ENCODE measurements at regions not wholly inside any gene's neighbourhood (a gene's known extent, or its start where the extent isn't known, plus 50 kb on each side); places are given as distances from the start of the nearest gene placed in this dataset.

DNA sequence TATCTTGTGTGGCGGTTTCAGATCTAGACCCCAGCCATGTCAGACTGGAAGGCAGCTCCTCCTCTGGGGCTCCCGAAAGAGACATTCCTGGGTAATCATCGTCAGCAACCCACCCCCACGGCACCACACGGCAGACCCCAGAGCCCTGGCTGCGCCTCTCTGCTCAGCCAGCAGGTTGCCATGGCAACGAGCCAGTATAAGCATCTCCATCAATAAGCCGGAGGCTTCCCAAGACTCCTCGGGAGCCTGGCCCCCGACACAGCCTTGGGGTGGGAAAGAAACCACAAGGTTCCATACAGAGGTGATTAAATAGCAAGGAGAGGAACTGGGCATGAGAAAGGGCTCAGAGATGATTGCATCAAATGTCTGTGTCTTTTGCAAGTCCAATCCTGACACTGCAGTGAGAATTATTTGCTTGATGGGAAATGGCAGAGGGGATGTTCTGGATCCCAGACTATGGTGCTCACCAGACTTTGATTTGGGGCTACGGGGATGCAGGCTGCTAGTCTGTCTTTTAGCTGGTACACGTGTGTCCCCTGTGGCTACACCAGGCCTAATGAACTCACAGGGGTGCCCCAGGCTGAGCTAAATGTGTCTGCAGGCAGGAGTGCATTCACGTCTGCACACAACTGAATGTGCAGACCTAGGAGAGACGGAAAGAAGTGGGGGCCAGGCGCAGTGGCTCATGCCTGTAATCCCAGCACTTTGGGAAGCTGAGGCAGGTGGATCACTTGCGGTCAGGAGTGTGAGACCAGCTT lies 320.5 kb upstream of the TNRC6C start:
- DNase-seq, result no peak

DNA sequence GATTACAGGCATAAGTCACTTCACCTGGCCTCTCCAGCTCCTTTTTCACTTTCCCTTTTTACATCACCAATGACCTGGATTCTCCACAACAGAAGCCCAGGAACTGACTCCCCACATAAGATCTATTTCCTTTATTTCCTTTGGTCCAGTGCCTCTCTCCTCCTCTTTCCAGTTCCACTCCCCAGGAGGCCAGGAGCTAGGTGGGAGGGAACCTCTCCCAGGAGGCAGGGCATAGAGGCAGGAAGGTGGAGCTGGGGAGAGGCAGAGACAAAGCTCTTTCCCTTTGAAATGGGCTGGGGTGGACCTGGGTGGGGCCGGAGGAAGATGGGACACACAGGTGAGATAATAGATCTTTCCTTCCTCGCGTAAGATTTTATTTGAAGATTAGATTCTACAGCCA lies 318.3 kb upstream of the TNRC6C start:
- no peak for DNase-seq

DNA sequence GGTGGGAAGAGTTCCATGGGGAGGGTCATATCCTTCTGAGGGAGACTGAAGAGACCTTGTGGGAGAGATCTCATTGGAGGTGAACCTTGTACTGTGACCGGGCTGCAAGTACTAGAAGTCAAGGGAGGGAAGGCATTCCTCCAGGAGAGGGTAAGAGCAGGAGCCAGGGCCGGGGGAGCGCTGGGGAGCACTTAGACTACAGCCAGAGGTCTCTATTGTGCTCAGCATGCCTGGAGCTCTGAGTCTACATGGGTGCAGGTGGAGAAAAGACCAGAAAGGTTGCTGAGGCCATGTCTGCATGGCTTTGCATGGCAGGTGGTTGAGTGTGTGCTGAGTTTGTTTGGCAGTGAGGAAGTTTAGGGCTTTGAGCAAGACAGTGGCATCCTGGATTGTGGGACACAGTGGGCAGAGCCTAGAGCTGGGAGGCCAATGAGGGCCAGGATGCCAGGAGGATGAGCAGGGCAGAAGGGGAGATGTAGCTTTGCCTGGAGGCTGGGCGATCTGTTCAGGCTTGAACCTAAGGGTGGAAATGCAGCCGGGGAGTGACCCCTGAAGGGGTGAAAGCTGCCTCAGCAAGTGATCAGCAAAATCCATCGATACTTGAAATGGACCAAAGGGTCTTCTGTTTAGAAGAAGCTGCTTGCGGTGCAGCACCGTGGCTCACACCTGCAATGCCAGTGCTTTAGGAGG lies 317.4 kb upstream of the TNRC6C start:
- DNase-seq, result no peak

DNA sequence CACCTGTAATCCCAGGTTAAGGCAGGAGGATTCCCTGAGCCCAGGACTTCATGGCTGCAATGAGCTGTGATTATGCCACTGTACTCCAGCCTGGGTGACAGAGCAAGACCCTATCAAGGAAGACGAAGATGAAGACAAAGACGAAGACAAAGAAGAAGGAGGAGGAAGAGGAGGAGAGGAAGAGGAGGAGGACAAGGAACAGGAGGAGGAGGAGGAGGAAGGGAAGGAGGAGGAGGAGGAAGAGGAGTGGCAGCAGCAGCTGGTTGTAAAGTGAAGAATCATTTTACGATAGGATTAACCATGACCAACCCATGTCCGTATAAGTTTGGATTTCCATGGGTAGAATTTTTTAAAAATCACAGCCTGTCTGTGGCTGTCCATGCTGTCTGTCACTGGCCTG lies 316.8 kb upstream of the TNRC6C start:
- DNase-seq, result no peak

DNA sequence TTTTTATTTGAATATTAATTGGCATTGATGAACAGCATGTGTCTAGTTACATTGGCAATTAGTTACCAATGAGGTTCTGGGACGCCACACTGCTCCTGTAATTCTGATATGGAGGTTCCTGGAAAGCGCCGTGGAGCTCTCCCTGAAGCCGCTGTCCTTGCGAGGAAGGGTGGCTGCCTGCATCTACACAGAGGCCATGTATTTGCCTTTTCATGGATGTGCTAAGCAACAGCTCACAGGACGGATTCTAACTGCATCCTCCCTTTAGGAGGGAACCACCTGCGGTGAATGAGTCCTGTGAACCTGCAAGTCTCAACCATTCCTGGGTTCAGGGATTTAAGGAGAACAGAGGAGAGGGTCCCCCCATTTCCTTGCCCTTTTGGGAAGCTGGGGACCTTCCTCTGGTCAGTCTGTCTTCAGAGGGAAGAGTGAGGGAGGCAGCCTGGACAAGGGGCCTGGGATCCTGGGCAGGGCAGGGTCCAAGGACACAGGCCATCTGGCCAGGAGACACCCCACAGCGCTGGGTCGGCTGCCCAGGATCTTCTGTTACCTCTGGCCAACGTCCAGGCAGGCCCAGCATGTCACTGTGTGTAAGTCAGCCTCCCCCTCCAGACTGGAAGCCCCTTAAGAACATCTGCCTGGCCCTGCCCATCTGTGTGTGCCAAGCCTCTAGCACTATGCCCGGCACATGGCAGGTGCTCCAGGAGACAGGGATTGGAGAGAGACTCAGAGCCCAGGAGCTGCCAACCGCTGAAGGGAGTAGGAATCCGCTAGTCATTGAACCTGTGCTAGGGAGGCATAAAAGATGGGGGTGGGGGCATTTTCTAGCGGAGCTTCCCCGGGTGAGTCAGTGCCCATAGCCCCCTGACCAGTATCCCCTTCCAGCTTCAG lies 314.1 kb upstream of the TNRC6C start:
- no peak for DNase-seq

DNA sequence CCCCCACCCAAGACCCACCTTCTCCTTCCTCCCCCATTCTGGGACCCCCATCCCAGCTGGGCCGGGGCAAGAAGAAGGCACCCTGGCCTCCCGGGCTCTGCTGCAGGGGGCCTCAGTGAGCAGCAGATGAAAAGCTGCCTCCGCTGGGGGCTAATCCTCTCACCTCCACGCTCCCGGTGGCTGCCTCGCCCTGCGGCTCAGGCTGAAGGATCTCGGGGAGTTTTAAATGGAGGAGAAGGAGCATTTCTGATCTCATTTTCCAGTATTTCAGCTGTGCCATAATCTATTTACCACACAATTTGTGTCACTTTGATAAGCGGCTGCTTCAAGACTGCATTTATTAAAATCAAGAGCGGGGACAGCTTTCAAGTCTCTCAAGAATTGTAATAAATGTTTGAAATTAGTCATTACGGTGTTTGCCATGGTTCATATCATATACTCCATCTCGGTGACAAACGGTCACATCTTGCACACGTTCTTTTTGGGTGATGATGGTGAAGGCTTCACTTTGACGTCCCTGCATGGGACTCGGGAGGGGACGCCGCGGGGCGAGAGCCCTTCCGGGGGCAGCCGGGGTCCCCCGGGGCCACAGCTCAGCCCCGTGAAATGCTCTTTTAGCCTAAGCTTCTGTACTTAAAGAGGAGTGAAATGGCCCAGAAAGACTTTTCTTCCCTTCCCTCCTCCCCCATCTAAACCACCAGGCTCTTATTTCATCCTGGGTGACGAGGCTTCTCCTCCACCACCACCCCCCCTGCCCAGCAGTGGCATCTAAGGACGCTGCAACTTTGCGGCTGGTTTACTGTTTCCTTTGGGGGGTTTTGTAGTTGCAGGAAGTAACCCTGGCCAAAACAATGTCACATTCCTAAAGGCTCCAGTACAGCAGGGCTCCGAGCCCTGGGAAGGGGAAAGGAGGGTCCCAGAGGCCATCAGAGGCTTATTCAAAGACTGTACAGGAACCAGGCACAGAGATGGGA lies 313.1 kb upstream of the TNRC6C start:
- no peak for DNase-seq

DNA sequence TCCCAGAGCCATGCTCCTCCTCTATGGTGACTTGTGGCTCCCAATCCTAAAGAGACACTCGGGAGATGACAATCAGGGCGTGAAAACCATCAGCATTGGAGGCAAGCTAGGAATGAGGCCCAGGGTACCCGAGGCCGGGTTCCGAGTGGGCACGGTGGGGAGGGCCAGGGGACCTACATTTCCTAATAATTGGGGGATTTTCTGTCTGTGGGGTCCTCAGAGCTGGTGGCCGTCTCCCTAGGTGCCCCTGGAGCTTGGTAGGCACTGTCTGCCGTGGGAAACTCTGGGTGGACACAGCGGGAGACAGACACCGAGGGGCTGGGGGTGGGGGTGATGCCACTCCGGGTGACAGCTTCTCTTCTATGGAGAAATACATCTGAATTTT lies 312.5 kb upstream of the TNRC6C start:
- no peak for DNase-seq

DNA sequence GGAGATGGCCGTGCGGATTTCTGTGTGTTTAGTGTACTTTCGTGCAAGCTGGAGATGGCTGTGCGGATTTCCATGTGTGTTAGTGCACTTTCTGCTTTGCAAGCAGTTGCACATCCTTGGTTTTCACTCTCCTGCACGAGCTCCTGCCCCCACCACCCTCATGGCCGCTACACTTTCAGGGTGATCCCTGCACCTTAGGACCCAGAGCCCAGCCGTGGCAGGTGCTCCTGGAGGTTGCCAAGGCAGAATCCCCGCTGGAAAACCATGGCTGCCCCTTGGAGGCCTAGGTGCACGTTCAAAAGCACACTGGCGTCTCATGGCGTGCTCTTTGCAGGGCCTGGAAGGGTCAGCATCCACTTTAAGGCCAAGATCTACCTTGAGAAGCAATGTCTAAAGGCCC lies 311.0 kb upstream of the TNRC6C start:
- no peak for DNase-seq

DNA sequence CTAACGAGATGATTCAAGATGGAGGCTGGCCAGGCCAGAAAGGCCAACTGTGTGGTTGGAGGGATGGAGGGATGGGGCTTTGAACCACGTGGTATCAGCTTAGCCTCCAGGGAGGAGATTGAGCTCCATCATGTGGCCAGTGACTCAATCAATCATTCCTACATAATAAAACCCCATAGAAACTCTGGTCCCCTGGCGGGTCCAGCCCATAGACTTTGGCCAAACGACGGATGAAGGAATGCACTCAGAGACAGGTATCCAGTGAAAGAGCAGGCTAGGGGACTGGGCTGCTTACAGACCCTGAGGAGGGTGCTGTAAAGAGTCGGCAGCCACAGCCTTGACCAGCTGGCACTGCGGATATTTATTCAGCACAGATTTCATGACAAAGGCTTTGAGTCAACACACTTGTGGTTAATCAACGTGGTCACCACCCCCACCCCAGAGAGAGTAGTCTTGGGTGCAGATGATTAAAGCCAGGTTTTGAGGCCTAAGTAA lies 308.7 kb upstream of the TNRC6C start:
- peak; percentile 51 for DNase-seq

DNA sequence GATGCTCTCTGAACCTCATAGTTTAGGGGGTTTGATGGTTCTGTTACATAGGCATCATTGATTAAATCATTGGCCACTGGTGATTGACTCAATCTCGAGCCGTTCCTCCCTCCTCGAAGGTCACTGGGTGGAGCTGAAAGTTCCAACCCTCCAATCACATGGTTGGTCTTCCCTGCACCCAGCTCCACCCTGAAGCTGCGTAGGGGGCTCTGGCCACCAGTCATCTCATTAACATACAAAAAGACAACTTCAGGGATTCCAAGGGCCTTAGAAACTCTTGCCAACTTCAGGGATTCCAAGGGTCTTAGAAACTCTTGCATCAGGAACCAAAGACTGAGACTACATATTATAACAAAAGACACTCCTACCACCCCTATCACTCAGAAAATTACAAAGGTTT lies 306.5 kb upstream of the TNRC6C start:
- no peak for DNase-seq

DNA sequence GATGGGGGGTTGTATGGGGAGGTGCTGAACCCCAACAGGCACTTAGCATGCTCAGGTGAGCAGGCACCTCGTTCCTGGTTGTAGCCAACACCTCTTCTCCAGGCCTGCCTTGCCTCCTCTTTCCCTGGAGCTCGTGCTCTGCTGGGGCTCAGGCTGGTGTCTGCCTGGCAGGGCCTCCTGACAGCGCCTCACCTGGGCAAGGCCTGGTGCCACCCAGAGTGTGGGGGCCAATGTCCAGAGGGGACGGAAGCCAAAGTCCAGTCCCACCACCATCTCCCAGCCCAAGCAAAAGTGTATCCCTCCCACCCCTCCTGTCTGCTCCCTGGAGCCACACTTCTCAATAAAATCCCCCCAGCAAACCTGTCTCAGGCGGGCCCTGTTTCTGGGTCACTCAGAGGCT lies 304.2 kb upstream of the TNRC6C start:
- no peak for DNase-seq

DNA sequence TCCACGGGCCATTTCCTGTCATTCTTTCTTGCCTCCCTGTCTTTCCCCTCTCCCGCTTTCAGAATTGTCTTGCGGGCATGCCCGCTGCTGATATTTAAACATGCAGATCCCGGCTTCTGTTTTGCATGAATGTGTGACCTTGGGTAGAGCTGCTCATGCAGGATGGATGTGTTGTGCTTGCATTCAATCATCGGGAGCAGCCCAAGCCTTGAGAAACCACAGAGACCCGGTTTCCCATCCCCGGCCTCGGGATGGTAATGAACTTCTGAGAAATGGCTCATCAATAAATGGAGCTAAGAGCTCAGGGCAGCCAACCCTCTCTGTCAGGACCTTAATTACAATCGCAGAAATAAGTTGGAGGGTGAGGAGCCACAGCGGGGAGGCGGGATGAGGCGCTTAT lies 303.7 kb upstream of the TNRC6C start:
- no peak for DNase-seq

DNA sequence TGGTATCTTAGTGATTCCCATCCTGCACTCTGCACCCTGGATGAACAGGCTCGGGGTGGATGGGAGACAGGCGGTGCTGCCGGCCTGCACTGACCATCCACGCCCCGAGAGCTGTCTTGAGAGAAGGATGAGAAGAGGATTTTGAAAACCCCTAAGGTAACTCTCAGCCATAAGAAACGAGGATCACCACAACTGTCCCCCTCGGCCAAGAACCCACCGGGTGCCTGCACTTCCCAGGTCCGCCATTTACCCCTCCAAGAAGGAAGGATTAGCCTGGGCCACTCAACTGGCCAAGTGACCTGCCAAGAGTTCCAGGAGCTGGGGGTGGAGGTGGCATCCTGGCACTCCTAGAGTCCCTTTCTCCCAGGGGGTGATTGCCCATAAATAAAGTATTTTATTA lies 302.4 kb upstream of the TNRC6C start:
- DNase-seq, result no peak

DNA sequence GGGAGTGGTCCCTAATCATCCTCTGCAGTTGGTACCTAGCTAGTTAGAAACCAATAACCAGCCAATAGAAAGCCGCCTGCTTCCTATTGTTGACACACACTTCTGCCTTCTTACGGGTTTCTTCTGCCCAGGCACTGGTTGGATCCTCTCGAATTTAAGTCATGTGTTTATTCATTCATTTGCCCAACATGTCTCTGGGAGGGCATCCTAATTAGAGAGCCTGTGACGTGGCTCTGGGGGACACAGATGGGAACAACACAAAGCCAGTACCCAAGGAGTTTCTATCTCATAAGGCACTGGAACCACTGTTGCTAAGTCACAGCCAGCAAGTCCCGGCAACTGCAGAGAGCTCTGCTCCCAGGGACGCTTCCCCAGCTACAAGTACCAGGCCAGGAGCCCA lies 300.7 kb upstream of the TNRC6C start:
- no peak for DNase-seq

DNA sequence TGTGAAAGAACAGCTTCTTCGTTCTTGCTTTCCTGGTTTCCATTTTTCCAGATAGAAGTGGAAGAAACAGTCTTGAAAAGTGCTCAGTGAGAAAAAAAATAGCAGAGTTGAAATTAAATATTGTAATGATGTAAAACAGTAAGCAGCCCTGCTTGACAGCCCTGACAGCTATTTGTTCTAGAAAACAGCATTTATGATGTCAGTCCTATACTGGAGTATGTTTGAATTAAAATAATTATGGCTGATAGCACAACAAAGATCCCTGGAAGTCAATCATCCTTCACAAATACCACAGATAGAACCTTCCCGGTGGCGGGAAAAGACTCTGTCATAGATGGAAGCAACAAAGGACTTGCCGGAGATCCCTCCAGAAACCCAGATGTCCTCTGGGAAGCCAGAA lies 298.0 kb upstream of the TNRC6C start:
- no peak for DNase-seq

DNA sequence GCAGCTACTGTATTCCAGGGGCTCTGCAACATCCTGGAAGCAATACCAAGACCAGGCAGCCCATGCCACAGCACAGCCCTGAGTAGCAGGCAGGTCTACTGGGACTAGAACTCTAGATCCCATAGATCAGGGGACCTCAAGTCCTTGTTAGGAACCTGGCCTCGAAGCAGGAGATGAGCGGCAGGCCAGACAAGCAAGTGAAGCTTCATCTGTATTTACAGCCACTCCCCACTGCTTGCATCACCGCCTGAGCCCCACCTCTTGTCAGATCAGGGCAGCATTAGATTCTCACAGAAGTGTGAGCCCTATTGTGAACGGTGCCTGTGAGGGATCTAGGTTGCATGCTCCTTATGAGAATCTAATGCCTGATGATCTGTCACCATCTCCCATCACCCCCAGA lies 295.7 kb upstream of the TNRC6C start:
- no peak for DNase-seq

DNA sequence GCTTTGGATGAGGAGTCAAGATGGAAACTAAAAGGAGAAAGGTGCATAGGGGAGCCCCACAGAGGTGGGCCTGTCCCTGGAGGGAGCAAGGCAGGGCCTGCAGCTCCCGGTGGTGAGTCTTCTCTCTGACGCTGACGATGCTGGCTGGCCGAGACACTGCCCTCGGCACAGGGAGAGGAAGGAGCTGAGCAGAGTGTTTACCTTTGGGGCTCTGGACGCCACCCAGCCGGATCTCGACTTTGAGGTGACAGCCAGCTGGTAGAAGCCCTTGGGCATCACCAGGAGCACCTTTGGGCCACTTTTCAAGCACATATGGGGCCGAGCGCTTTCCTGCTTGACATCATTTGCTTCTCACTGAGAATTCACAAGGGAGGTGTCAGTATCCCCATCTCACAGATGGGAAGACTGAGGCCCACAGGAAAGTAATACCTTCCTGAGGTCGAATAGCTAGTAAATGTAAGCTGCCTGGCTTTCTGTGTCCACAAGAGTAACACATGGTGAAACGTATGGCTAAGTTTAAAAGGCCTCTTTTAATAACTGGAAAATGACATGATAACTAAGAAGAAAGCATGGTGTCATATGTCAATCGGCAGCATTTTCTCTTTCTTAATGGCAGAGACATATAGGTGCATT lies 294.3 kb upstream of the TNRC6C start:
- no peak for DNase-seq

DNA sequence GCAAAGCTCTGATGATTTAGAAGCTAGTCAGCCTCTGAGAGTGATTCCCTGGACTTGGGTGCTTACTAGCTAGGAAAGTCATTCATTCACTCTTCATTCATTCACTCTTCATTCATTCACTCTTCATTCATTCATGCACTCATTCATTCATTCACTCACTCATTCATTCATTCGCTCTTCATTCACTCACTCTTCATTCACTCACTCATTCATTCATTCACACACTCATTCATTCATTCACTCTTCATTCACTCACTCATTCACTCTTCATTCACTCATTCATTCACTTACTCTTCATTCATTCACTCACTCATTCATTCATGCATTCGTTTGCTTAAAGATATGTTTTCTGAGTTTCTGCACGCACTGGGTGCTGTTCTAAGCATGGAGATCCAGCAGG lies 292.7 kb upstream of the TNRC6C start:
- DNase-seq, result no peak

DNA sequence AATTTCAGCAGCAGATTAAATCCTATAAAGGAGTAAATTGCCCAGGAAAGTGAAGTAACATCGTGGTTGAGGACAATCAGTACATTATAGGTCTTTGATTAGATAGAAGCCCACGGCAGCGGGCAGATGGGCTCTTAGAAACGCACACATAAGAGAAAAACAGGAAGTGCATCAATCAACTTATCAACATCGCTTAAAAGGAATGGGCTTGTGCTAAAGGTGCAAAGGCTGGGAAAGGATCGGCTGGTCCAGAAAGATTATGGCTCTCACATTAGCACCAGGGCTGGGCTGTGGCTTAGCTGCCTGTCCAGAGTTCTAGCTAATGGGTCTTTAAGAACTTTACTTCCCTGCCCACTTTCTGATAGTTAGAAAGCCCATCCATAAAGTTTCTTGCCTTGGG lies 292.0 kb upstream of the TNRC6C start:
- no peak for DNase-seq

DNA sequence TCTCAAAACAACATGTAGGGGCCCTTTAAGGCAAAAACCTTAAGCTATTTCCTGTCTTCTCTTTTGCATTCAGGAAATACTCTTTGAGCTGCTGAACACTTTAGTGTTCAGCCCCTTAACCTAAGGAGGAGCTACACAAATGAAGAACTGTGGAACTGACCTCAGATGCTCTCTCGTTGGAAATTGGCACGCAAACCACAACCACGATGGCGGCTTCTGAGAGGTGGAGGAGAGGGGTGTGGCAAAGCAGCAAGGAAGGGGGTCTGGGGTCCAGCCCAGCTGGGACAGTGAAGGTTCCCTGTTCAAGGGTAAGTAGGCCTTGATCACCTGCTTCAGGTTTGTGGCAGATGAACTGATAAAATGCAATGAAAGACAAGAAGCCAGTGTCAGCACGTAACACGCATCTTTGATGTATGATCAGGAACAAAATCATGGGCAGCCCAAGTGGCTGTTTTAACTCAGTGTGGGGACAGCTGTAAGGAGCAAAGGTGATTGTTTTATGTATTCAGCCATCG lies 291.6 kb upstream of the TNRC6C start:
- no peak for DNase-seq

DNA sequence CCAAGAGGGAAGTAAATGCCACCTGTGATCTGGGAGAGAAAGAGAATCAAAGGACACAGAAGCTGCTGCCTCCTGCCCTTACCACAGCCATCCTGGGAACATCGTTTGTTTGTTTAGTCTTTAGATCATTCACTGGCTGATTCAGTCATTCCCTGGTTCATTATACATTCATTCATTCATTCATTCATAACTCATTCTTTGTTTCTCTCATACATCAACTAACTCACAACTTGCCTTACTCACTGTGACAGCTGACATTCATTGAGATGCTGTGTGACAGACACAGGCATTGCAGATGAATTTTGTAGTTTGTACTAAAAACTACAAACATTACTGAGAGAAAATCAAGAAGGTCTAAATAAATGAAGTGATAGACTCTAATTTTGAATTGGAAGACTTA lies 291.0 kb upstream of the TNRC6C start:
- DNase-seq, result no peak

DNA sequence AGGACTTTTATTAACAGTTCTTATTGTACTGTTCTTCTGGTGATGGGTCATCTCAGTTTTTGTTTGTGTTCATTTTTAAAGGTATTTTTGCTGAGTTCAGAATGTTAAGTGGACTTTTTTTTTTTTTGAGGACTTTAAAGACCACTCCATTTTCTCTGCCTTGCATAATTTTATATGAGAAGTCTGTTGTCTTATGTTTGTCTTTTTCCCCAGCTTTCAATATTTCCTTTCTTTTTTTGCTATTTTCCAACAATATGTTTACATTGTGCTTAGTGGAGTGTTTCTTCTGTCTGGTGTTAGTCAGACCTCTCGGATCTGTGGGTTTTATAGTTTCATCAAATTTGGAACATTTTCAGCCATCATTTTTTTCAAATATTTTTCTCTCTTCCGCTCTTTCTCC lies 290.0 kb upstream of the TNRC6C start:
- no peak for DNase-seq
